NCI-H446 treated with DMSO at 0.1 percent for 48 hours (cell line): ENCODE measurements at regions not wholly inside any gene's neighbourhood (a gene's known extent, or its start where the extent isn't known, plus 50 kb on each side); places are given as distances from the start of the nearest gene placed in this dataset.
A peak's percentile ranks its signal among the peaks of the same experiment; 100 is the strongest.

ENCODE experiments used
- DNase-seq: peaks from one replicate; lab custom pipeline; 2025; lab: John Stamatoyannopoulos, UW

- no peak for DNase-seq
These were observed 130.9 kb upstream of the RND3 start for GRCh38 chr2:150618245-150618895.

GRCh38 chr2:150617351-150617978 is 130.0 kb upstream of the RND3 start:
- no peak for DNase-seq

GRCh38 chr2:150612957-150613710 is 125.7 kb upstream of the RND3 start:
- DNase-seq = no peak

- no peak for DNase-seq
These were observed 123.3 kb upstream of the RND3 start for GRCh38 chr2:150610670-150611279.

- no peak for DNase-seq
These were observed 122.5 kb upstream of the RND3 start for GRCh38 chr2:150609831-150610582.

GRCh38 chr2:150608341-150608740 is 120.9 kb upstream of the RND3 start:
- DNase-seq = no peak

GRCh38 chr2:150607390-150607811 is 119.9 kb upstream of the RND3 start:
- DNase-seq = no peak

GRCh38 chr2:150606380-150607060 is 119.1 kb upstream of the RND3 start:
- DNase-seq = no peak

GRCh38 chr2:150605664-150606063 is 118.2 kb upstream of the RND3 start:
- DNase-seq = no peak

- no peak for DNase-seq
These were observed 114.0 kb upstream of the RND3 start for GRCh38 chr2:150601280-150602038.

GRCh38 chr2:150599889-150600288 is 112.4 kb upstream of the RND3 start:
- no peak for DNase-seq

- peak; percentile 77 for DNase-seq
These were observed 110.9 kb upstream of the RND3 start for GRCh38 chr2:150598383-150598782.

- no peak for DNase-seq
These were observed 108.5 kb upstream of the RND3 start for GRCh38 chr2:150595803-150596470.

- no peak for DNase-seq
These were observed 106.8 kb upstream of the RND3 start for GRCh38 chr2:150594299-150594698.

- no peak for DNase-seq
These were observed 104.2 kb upstream of the RND3 start for GRCh38 chr2:150591496-150592285.

- no peak for DNase-seq
These were observed 102.2 kb upstream of the RND3 start for GRCh38 chr2:150589681-150590080.

GRCh38 chr2:150588506-150588870 is 101.0 kb upstream of the RND3 start:
- DNase-seq = no peak

GRCh38 chr2:150587547-150588505 is 100.4 kb upstream of the RND3 start:
- DNase-seq = no peak
